ENCODE measurements at regions not wholly inside any gene's neighbourhood (a gene's known extent, or its start where the extent isn't known, plus 50 kb on each side); places are given as distances from the start of the nearest gene placed in this dataset.

- no peak for TF ChIP-seq ZNF232 (CRISPR knock-in tag; IDR thresholded peaks at IDR 0.05)
These were observed 72.6 kb downstream of the RBFOX3 start (continued) for GRCh38 chr17:79538291-79538690.

- H3K4me1 Mint-ChIP-seq: no peaks in the 10 kb centered on the region
- no peak overlapping the region for H3K4me3 Mint-ChIP-seq
- no peak for DNase-seq (ENCODE audit: low spot score)
- H3K27me3 Mint-ChIP-seq (ENCODE audit: low read depth): peaks cover 2% of the 10 kb centered on the region; the same call in 1 of the 2 replicates
- no peak overlapping the region for H3K27ac Mint-ChIP-seq
- TF ChIP-seq, protein P1, sequence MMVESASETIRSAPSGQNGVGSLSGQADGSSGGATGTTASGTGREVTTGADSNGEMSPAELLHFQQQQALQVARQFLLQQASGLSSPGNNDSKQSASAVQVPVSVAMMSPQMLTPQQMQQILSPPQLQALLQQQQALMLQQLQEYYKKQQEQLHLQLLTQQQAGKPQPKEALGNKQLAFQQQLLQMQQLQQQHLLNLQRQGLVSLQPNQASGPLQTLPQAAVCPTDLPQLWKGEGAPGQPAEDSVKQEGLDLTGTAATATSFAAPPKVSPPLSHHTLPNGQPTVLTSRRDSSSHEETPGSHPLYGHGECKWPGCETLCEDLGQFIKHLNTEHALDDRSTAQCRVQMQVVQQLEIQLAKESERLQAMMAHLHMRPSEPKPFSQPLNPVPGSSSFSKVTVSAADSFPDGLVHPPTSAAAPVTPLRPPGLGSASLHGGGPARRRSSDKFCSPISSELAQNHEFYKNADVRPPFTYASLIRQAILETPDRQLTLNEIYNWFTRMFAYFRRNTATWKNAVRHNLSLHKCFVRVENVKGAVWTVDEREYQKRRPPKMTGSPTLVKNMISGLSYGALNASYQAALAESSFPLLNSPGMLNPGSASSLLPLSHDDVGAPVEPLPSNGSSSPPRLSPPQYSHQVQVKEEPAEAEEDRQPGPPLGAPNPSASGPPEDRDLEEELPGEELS (CRISPR knock-in tag; IDR thresholded peaks at IDR 0.05): no peak
- TF ChIP-seq, protein P2, sequence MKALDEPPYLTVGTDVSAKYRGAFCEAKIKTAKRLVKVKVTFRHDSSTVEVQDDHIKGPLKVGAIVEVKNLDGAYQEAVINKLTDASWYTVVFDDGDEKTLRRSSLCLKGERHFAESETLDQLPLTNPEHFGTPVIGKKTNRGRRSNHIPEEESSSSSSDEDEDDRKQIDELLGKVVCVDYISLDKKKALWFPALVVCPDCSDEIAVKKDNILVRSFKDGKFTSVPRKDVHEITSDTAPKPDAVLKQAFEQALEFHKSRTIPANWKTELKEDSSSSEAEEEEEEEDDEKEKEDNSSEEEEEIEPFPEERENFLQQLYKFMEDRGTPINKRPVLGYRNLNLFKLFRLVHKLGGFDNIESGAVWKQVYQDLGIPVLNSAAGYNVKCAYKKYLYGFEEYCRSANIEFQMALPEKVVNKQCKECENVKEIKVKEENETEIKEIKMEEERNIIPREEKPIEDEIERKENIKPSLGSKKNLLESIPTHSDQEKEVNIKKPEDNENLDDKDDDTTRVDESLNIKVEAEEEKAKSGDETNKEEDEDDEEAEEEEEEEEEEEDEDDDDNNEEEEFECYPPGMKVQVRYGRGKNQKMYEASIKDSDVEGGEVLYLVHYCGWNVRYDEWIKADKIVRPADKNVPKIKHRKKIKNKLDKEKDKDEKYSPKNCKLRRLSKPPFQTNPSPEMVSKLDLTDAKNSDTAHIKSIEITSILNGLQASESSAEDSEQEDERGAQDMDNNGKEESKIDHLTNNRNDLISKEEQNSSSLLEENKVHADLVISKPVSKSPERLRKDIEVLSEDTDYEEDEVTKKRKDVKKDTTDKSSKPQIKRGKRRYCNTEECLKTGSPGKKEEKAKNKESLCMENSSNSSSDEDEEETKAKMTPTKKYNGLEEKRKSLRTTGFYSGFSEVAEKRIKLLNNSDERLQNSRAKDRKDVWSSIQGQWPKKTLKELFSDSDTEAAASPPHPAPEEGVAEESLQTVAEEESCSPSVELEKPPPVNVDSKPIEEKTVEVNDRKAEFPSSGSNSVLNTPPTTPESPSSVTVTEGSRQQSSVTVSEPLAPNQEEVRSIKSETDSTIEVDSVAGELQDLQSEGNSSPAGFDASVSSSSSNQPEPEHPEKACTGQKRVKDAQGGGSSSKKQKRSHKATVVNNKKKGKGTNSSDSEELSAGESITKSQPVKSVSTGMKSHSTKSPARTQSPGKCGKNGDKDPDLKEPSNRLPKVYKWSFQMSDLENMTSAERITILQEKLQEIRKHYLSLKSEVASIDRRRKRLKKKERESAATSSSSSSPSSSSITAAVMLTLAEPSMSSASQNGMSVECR (CRISPR knock-in tag; IDR thresholded peaks at IDR 0.05; ENCODE audit: borderline replicate concordance): no peak
- no peak for TF ChIP-seq ZNF281 (CRISPR knock-in tag; IDR thresholded peaks at IDR 0.05)
- ChIA-PET CTCF (no interaction called here), POLR2A (no interaction called here)
- no peaks in the 10 kb centered on the region for H3K36me3 Mint-ChIP-seq
- ATAC-seq: no peak
- peaks cover 5% of the 10 kb centered on the region; the same call in 1 of the 2 replicates for H3K9me3 Mint-ChIP-seq
These were observed 73.2 kb downstream of the RBFOX3 start for GRCh38 chr17:79537686-79538085.

- Mint-ChIP-seq H3K4me1 (peaks cover 4% of the 10 kb centered on the region), H3K4me3 (no peak overlapping the region), H3K9me3 (peaks cover 5% of the 10 kb centered on the region; the same call in 1 of the 2 replicates), H3K27me3 (ENCODE audit: low read depth) (peaks cover 2% of the 10 kb centered on the region; the same call in 1 of the 2 replicates), H3K27ac (no peak overlapping the region), H3K36me3 (no peaks in the 10 kb centered on the region)
- DNase-seq (ENCODE audit: low spot score) (no peak), ATAC-seq (no peak)
- TF ChIP-seq, protein P3, sequence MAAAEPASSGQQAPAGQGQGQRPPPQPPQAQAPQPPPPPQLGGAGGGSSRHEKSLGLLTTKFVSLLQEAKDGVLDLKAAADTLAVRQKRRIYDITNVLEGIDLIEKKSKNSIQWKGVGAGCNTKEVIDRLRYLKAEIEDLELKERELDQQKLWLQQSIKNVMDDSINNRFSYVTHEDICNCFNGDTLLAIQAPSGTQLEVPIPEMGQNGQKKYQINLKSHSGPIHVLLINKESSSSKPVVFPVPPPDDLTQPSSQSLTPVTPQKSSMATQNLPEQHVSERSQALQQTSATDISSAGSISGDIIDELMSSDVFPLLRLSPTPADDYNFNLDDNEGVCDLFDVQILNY (CRISPR knock-in tag; IDR thresholded peaks at IDR 0.05): no peak
- no peak for TF ChIP-seq ETV6 (CRISPR knock-in tag; IDR thresholded peaks at IDR 0.05)
- TF ChIP-seq ZNF232 (CRISPR knock-in tag; IDR thresholded peaks at IDR 0.05): no peak
- no peak for TF ChIP-seq IRF1 (CRISPR knock-in tag; IDR thresholded peaks at IDR 0.05)
- no peak for TF ChIP-seq PREB (CRISPR knock-in tag; IDR thresholded peaks at IDR 0.05; ENCODE audit: borderline replicate concordance)
- TF ChIP-seq, protein P4, sequence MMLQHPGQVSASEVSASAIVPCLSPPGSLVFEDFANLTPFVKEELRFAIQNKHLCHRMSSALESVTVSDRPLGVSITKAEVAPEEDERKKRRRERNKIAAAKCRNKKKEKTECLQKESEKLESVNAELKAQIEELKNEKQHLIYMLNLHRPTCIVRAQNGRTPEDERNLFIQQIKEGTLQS (CRISPR knock-in tag; conservative IDR thresholded peaks at IDR 0.05): no peak
- no peak for TF ChIP-seq SMAD3 (CRISPR knock-in tag; IDR thresholded peaks at IDR 0.05; ENCODE audit: borderline replicate concordance)
- no peak for TF ChIP-seq USF2 (CRISPR knock-in tag; IDR thresholded peaks at IDR 0.05)
- TF ChIP-seq TEAD4 (CRISPR knock-in tag; IDR thresholded peaks at IDR 0.05): no peak
- no peak for TF ChIP-seq ZNF396 (CRISPR knock-in tag; IDR thresholded peaks at IDR 0.05; ENCODE audit: borderline replicate concordance)
- ChIA-PET CTCF (no interaction called here), POLR2A (no interaction called here)
These were observed 73.8 kb downstream of the RBFOX3 start for GRCh38 chr17:79537061-79537460.

Measured in WTC11 (cell line).